ENCODE measurements at regions not wholly inside any gene's neighbourhood (a gene's known extent, or its start where the extent isn't known, plus 50 kb on each side); places are given as distances from the start of the nearest gene placed in this dataset.
"Not testable (repeated sequence)": the region's sequence is repeated elsewhere in the genome, so short reads cannot be mapped to it uniquely, and the experiment has no call there.

DNA sequence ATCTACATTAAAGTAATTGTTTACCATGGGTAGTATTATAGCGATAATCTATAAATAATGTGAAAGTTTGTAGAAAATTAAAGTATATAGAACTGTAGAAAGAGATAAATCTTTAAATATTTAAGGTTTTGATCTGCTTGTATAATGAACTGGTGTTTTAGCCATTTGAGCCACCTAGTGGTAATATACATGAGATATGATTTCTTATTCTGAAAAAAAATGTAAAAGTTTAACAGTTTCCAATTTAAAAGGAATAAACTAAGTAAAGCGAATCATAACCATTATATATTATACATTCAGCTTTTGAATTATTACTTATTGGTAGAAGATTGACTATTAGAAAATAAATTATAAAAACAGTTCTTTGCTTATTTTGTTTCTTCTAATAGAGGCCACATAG lies 91.2 kb downstream of the OTUD1 start:
- Mint-ChIP-seq H3K36me3 (ENCODE audit: low read depth) (no peaks in the 10 kb centered on the region), H3K4me3 (no peak overlapping the region), H3K27ac (no peak overlapping the region), H3K9me3 (no peaks in the 10 kb centered on the region), H3K27me3 (no peaks in the 10 kb centered on the region), H3K4me1 (peaks cover 55% of the 10 kb centered on the region)
- DNase-seq, result no peak
- ATAC-seq, result no peak

GRCh38 chr10:23533212-23533611 lies 94.3 kb downstream of the OTUD1 start:
- DNase-seq (no peak), ATAC-seq (peak; percentile 71)
- Mint-ChIP-seq H3K27ac (peak overlapping the region; percentile 77), H3K4me1 (peaks cover 78% of the 10 kb centered on the region), H3K36me3 (ENCODE audit: low read depth) (peaks cover 5% of the 10 kb centered on the region), H3K4me3 (no peak overlapping the region), H3K27me3 (no peaks in the 10 kb centered on the region), H3K9me3 (no peaks in the 10 kb centered on the region)

DNA sequence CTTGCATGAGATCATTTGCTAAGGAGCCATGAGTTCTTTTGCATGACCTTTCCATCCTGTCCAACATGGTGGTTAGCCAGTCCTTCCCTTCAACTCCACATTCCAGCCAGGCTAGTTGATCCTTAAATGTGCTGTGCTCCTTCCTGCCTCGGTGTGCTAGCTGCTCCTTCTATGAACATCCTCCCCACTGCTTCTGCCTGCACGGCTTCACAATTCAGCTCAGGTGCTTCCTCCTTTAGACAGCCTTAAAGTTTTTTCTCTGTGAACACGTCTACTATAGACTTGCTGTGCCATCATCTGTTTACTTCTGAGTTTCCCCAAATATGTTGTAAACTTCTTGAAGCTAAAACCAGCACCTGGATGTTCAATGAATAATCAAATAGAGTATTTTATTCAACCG lies 95.5 kb downstream of the OTUD1 start:
- H3K4me3 Mint-ChIP-seq, result peak overlapping the region; percentile 48
- H3K36me3 Mint-ChIP-seq (ENCODE audit: low read depth), result peaks cover 11% of the 10 kb centered on the region
- peaks cover 79% of the 10 kb centered on the region for H3K4me1 Mint-ChIP-seq
- DNase-seq (no peak), ATAC-seq (no peak)
- H3K9me3 Mint-ChIP-seq, result peaks cover 7% of the 10 kb centered on the region
- H3K27ac Mint-ChIP-seq, result peak overlapping the region; percentile 71
- H3K27me3 Mint-ChIP-seq, result no peaks in the 10 kb centered on the region

DNA sequence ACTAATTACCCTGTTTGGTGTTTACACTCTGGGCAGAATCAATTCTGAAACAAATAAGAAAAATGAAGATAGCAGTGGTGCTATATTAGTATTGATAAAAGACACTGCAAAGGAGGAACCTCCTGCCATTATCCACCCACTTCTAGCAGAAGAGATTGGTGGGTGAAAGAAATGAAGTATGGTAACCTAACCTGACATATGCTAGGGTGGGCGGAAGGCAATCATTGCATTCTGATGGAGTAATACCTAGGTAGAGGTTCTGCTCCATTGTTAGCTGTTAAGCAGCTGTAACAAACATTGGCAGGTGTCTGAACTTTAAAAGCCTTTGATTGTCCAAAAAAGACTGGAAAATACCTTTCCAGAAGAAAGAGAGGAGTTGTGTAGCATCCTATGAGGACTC lies 95.9 kb downstream of the OTUD1 start:
- H3K4me1 Mint-ChIP-seq, result peaks cover 81% of the 10 kb centered on the region
- no peaks in the 10 kb centered on the region for H3K27me3 Mint-ChIP-seq
- ATAC-seq (no peak), DNase-seq (no peak)
- H3K36me3 Mint-ChIP-seq (ENCODE audit: low read depth), result peaks cover 15% of the 10 kb centered on the region
- H3K9me3 Mint-ChIP-seq, result peaks cover 10% of the 10 kb centered on the region
- H3K27ac Mint-ChIP-seq, result peak overlapping the region; percentile 71
- peak overlapping the region; percentile 48 for H3K4me3 Mint-ChIP-seq

DNA sequence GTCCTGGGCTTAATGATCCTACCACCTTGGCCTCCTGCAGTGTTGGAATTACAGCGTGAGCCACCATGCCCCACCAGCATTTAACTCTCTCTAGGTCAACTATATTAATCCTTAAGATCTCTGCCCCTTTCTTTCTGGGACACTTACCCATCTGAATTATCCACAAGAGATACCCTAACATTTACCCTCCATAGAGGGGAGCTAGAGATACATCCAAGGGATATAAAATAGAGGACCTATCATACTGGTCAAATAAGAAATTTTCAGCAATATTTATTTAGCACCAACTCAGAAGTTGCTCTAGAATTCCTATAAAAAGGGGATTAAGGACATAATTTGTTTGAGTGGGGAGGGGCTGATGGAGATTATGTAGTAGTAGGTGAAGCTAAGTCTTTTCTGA lies 96.5 kb downstream of the OTUD1 start:
- H3K4me1 Mint-ChIP-seq, result peaks cover 87% of the 10 kb centered on the region
- peaks cover 15% of the 10 kb centered on the region for H3K36me3 Mint-ChIP-seq (ENCODE audit: low read depth)
- no peaks in the 10 kb centered on the region for H3K27me3 Mint-ChIP-seq
- ATAC-seq (no peak), DNase-seq (no peak)
- peaks cover 10% of the 10 kb centered on the region for H3K9me3 Mint-ChIP-seq
- H3K4me3 Mint-ChIP-seq, result peak overlapping the region; percentile 48
- peak overlapping the region; percentile 72 for H3K27ac Mint-ChIP-seq

GRCh38 chr10:23538968-23539367 lies 100.1 kb downstream of the OTUD1 start:
- H3K4me1 Mint-ChIP-seq, result peaks cover 79% of the 10 kb centered on the region

GRCh38 chr10:23540401-23541030 lies 101.6 kb downstream of the OTUD1 start:
- ATAC-seq (no peak), DNase-seq (no peak)
- no peak overlapping the region for H3K4me3 Mint-ChIP-seq
- H3K9me3 Mint-ChIP-seq, result peaks cover 22% of the 10 kb centered on the region
- H3K4me1 Mint-ChIP-seq, result peaks cover 71% of the 10 kb centered on the region
- peaks cover 20% of the 10 kb centered on the region for H3K36me3 Mint-ChIP-seq (ENCODE audit: low read depth)
- H3K27ac Mint-ChIP-seq, result peak overlapping the region; percentile 65
- no peaks in the 10 kb centered on the region for H3K27me3 Mint-ChIP-seq

More at GRCh38 chr10:23538968-23539367, 100.1 kb downstream of the OTUD1 start:
- Mint-ChIP-seq H3K36me3 (ENCODE audit: low read depth) (peaks cover 20% of the 10 kb centered on the region), H3K27ac (peak overlapping the region; percentile 65), H3K4me3 (no peak overlapping the region), H3K27me3 (no peaks in the 10 kb centered on the region), H3K9me3 (peaks cover 22% of the 10 kb centered on the region)
- ATAC-seq, result peak; percentile 47
- DNase-seq, result no peak

DNA sequence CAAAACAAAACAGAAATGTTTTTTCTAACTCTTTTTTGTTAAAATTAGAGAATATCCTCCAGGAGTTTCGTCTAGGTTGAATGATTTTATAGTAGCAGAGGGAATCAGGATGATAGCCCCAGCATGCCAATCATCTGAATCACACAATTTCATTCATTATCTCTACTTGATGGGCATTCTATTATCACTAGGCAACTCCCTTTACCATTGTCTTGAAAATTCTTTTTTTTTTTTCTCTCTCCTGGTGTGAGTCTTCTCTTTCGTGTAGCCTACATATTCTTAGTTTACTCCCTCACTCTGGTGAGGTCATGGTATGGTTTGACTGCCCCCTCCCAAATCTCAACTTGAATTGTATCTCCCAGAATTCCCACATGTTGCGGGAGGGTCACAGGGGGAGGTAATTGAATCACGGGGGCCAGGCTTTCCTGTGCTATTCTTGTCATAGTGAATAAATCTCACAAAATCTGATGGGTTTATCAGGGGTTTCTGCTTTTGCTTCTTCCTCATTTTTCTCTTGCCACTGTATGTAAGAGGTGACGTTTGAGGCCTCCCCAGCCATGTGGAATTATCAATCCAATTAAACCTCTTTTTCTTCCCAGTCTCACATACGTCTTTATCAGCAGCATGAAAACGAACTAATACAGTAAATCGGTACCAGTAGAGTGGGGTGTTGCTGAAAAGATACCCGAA lies 105.0 kb downstream of the OTUD1 start:
- no peaks in the 10 kb centered on the region for H3K27me3 Mint-ChIP-seq
- H3K4me1 Mint-ChIP-seq, result peaks cover 47% of the 10 kb centered on the region
- no peak for DNase-seq
- no peak overlapping the region for H3K27ac Mint-ChIP-seq
- no peak for ATAC-seq
- peaks cover 11% of the 10 kb centered on the region for H3K36me3 Mint-ChIP-seq (ENCODE audit: low read depth)
- H3K9me3 Mint-ChIP-seq, result peaks cover 16% of the 10 kb centered on the region
- no peak overlapping the region for H3K4me3 Mint-ChIP-seq

GRCh38 chr10:23545866-23546265 lies 107.0 kb downstream of the OTUD1 start:
- not testable (repeated sequence) for H3K36me3 Mint-ChIP-seq (ENCODE audit: low read depth); H3K27ac Mint-ChIP-seq; DNase-seq; H3K4me3 Mint-ChIP-seq; H3K27me3 Mint-ChIP-seq; ATAC-seq
- Mint-ChIP-seq H3K9me3 (peaks cover 11% of the 10 kb centered on the region), H3K4me1 (peaks cover 27% of the 10 kb centered on the region)

- peaks cover 28% of the 10 kb centered on the region for H3K4me1 Mint-ChIP-seq
- no peaks in the 10 kb centered on the region for H3K36me3 Mint-ChIP-seq (ENCODE audit: low read depth)
- peak overlapping the region; percentile 16 for H3K4me3 Mint-ChIP-seq
- ATAC-seq (peak; percentile 94), DNase-seq (no peak)
- H3K9me3 Mint-ChIP-seq, result no peaks in the 10 kb centered on the region
- H3K27me3 Mint-ChIP-seq, result no peaks in the 10 kb centered on the region
- peak overlapping the region; percentile 64 for H3K27ac Mint-ChIP-seq
Measured at GRCh38 chr10:23556727-23557440, 118.0 kb downstream of the OTUD1 start.

GRCh38 chr10:23557777-23558176 lies 118.9 kb downstream of the OTUD1 start:
- peaks cover 4% of the 10 kb centered on the region for H3K36me3 Mint-ChIP-seq (ENCODE audit: low read depth)
- peak overlapping the region; percentile 39 for H3K4me3 Mint-ChIP-seq
- peak overlapping the region; percentile 45 for H3K27ac Mint-ChIP-seq
- ATAC-seq (no peak), DNase-seq (no peak)
- peaks cover 28% of the 10 kb centered on the region for H3K4me1 Mint-ChIP-seq
- H3K9me3 Mint-ChIP-seq, result peaks cover 8% of the 10 kb centered on the region
- H3K27me3 Mint-ChIP-seq, result no peaks in the 10 kb centered on the region

DNA sequence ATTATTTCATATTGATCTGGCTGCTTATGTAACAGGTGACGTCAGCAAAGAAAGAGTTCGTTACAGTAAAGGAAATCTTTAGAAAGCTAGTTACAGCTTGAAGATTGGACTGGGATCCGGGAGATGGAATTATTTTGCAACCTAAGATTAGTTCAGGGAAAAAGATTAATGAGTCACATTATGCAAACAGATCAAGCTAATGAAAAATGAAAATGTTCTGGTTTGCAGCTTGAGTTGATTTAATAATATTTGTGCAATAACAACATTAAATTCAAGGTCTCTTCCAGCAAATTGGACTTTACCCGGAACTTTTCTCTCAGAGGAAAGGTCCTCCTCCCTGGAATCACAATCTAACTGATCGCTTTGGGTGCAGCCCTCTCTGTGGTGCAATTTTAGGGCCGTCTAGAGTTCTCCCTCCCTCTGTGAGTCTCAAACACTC lies 119.5 kb downstream of the OTUD1 start:
- Mint-ChIP-seq H3K4me3 (peak overlapping the region; percentile 49), H3K27ac (no peak overlapping the region), H3K4me1 (peaks cover 28% of the 10 kb centered on the region), H3K27me3 (no peaks in the 10 kb centered on the region), H3K36me3 (ENCODE audit: low read depth) (peaks cover 4% of the 10 kb centered on the region), H3K9me3 (peaks cover 8% of the 10 kb centered on the region)
- DNase-seq (no peak), ATAC-seq (no peak)

GRCh38 chr10:23568996-23569395 lies 130.1 kb downstream of the OTUD1 start:
- Mint-ChIP-seq H3K27ac (no peak overlapping the region), H3K36me3 (ENCODE audit: low read depth) (peaks cover 18% of the 10 kb centered on the region), H3K4me1 (no peaks in the 10 kb centered on the region), H3K27me3 (peaks cover 4% of the 10 kb centered on the region), H3K4me3 (no peak overlapping the region), H3K9me3 (peaks cover 39% of the 10 kb centered on the region)
- DNase-seq (no peak), ATAC-seq (no peak)

- Mint-ChIP-seq H3K36me3 (ENCODE audit: low read depth) (peaks cover 8% of the 10 kb centered on the region), H3K4me1 (no peaks in the 10 kb centered on the region), H3K27me3 (no peaks in the 10 kb centered on the region), H3K4me3 (no peak overlapping the region), H3K27ac (no peak overlapping the region), H3K9me3 (peaks cover 22% of the 10 kb centered on the region)
- DNase-seq (no peak), ATAC-seq (no peak)
Measured at GRCh38 chr10:23571884-23572283, 133.0 kb downstream of the OTUD1 start.
